GM12878 (cell line): ENCODE measurements at regions not wholly inside any gene's neighbourhood (a gene's known extent, or its start where the extent isn't known, plus 50 kb on each side); places are given as distances from the start of the nearest gene placed in this dataset.

ENCODE experiments used
- CTCF ChIP-seq, 3 experiments: IDR thresholded peaks in 2 of 3; conservative IDR thresholded peaks in 1 of 3; 2 replicates each; pipeline ENCODE4 v1.5.1; 2011; ENCODE audit warnings: low read depth in 3 of 3, low read length in 3 of 3, mild to moderate bottlenecking in 3 of 3, control low read depth in 2 of 3, moderate library complexity in 2 of 3, inconsistent platforms in 1 of 3, mixed read lengths in 1 of 3; ENCODE audit not compliant: control insufficient read depth in 2 of 3, insufficient read depth in 1 of 3; ENCODE audit errors: extremely low read depth in 1 of 3
- CUX1 ChIP-seq: IDR thresholded peaks from 2 replicates; pipeline ENCODE4 v1.6.1; 2012; ENCODE audit warnings: improper control_type of control experiment, low read depth, low read length; ENCODE audit not compliant: insufficient replicate concordance
- FOXK2 ChIP-seq: fragments of 450-650 bp; IDR thresholded peaks from 2 replicates; pipeline ENCODE4 v1.6.1; 2017; ENCODE audit warnings: mild to moderate bottlenecking, moderate library complexity
- JUNB ChIP-seq: IDR thresholded peaks from 2 replicates; pipeline ENCODE4 v1.6.1; 2016; ENCODE audit warnings: antibody characterized with exemption, mild to moderate bottlenecking
- MTA2 ChIP-seq: fragments of 450-650 bp; IDR thresholded peaks from 2 replicates; pipeline ENCODE4 v1.6.1; 2016; ENCODE audit warnings: low read depth, mild to moderate bottlenecking, moderate library complexity
- MYB ChIP-seq: fragments of 150-350 bp; IDR thresholded peaks from 2 replicates; pipeline ENCODE4 v1.6.1; 2014; ENCODE audit warnings: mild to moderate bottlenecking, low read depth, low read length, borderline replicate concordance
- POLR2A ChIP-seq: IDR thresholded peaks from 2 replicates; pipeline ENCODE4 v1.6.1; 2011; ENCODE audit warnings: low read depth, mild to moderate bottlenecking, low read length
- RUNX3 ChIP-seq: IDR thresholded peaks from 2 replicates; pipeline ENCODE4 v1.6.1; 2012; ENCODE audit warnings: low read length, inconsistent platforms
- TAF1 ChIP-seq: IDR thresholded peaks from 2 replicates; pipeline ENCODE4 v1.6.1; 2011; ENCODE audit warnings: mild to moderate bottlenecking, low read depth, low read length, borderline replicate concordance
- YY1 ChIP-seq: IDR thresholded peaks from 2 replicates; pipeline ENCODE4 v1.6.1; 2011; ENCODE audit warnings: low read depth, mild to moderate bottlenecking, low read length
- ZSCAN29 ChIP-seq: fragments of 450-650 bp; IDR thresholded peaks from 2 replicates; pipeline ENCODE4 v1.6.1; 2017; ENCODE audit warnings: mild to moderate bottlenecking, moderate library complexity
- ZZZ3 ChIP-seq: IDR thresholded peaks from 2 replicates; pipeline ENCODE4 v1.6.1; 2011; ENCODE audit warnings: low read depth; ENCODE audit not compliant: control insufficient read depth, insufficient read length
- TF ChIP-seq, protein P1 (sequence below): fragments of 450-650 bp; IDR thresholded peaks from 2 replicates; pipeline ENCODE4 v1.6.1; 2017; ENCODE audit warnings: mild to moderate bottlenecking
- TF ChIP-seq, protein P2 (sequence below): IDR thresholded peaks from 2 replicates; pipeline ENCODE4 v1.6.1; 2012; ENCODE audit warnings: mild to moderate bottlenecking, low read depth, low read length

- no peak for TF ChIP-seq MYB
- TF ChIP-seq RUNX3 = no peak
- TF ChIP-seq ZZZ3 = no peak
- no peak for TF ChIP-seq CTCF (IDR thresholded peaks at IDR 0.05 in 2 of 3, conservative IDR thresholded peaks at IDR 0.05 in 1 of 3; ENCODE audit: control insufficient read depth in 2 of 3, extremely low read depth in 1 of 3, insufficient read depth in 1 of 3, low read depth in 3 of 3, low read length in 3 of 3)
- TF ChIP-seq TAF1 = no peak
- no peak for TF ChIP-seq FOXK2
- TF ChIP-seq CUX1 = no peak
- TF ChIP-seq, protein P1, sequence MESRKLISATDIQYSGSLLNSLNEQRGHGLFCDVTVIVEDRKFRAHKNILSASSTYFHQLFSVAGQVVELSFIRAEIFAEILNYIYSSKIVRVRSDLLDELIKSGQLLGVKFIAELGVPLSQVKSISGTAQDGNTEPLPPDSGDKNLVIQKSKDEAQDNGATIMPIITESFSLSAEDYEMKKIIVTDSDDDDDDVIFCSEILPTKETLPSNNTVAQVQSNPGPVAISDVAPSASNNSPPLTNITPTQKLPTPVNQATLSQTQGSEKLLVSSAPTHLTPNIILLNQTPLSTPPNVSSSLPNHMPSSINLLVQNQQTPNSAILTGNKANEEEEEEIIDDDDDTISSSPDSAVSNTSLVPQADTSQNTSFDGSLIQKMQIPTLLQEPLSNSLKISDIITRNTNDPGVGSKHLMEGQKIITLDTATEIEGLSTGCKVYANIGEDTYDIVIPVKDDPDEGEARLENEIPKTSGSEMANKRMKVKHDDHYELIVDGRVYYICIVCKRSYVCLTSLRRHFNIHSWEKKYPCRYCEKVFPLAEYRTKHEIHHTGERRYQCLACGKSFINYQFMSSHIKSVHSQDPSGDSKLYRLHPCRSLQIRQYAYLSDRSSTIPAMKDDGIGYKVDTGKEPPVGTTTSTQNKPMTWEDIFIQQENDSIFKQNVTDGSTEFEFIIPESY = no peak
- no peak for TF ChIP-seq POLR2A
- no peak for TF ChIP-seq YY1
- no peak for TF ChIP-seq ZSCAN29
- no peak for TF ChIP-seq MTA2
- TF ChIP-seq, protein P2, sequence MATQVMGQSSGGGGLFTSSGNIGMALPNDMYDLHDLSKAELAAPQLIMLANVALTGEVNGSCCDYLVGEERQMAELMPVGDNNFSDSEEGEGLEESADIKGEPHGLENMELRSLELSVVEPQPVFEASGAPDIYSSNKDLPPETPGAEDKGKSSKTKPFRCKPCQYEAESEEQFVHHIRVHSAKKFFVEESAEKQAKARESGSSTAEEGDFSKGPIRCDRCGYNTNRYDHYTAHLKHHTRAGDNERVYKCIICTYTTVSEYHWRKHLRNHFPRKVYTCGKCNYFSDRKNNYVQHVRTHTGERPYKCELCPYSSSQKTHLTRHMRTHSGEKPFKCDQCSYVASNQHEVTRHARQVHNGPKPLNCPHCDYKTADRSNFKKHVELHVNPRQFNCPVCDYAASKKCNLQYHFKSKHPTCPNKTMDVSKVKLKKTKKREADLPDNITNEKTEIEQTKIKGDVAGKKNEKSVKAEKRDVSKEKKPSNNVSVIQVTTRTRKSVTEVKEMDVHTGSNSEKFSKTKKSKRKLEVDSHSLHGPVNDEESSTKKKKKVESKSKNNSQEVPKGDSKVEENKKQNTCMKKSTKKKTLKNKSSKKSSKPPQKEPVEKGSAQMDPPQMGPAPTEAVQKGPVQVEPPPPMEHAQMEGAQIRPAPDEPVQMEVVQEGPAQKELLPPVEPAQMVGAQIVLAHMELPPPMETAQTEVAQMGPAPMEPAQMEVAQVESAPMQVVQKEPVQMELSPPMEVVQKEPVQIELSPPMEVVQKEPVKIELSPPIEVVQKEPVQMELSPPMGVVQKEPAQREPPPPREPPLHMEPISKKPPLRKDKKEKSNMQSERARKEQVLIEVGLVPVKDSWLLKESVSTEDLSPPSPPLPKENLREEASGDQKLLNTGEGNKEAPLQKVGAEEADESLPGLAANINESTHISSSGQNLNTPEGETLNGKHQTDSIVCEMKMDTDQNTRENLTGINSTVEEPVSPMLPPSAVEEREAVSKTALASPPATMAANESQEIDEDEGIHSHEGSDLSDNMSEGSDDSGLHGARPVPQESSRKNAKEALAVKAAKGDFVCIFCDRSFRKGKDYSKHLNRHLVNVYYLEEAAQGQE = no peak
- TF ChIP-seq JUNB = no peak
These were observed 449.3 kb upstream of the SPHKAP start for GRCh38 chr2:228630786-228631185.
